NCI-H2171 treated with DMSO at 0.1 percent for 48 hours (cell line): ENCODE measurements at regions not wholly inside any gene's neighbourhood (a gene's known extent, or its start where the extent isn't known, plus 50 kb on each side); places are given as distances from the start of the nearest gene placed in this dataset.

Source experiments
- DNase-seq: peaks from one replicate; lab custom pipeline; 2025; lab: John Stamatoyannopoulos, UW

DNA sequence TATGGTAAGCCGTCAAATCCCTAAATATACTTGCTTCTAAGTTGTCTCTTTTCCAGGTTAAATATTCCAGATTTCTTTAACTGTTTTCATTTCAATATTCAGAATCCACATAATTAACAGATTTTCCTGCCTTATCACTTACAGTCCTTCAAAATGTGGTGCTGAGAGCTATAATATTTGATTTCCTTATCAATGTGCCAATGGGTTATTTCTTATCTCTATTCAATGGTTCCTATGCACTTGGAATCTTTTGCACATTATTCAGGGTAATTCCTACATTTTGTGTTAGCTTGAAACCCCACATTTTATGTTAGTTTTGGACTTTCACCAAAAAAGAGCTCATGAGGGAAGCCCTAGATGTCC is 173.5 kb downstream of the ZFP36L2 start:
- DNase-seq, result no peak

DNA sequence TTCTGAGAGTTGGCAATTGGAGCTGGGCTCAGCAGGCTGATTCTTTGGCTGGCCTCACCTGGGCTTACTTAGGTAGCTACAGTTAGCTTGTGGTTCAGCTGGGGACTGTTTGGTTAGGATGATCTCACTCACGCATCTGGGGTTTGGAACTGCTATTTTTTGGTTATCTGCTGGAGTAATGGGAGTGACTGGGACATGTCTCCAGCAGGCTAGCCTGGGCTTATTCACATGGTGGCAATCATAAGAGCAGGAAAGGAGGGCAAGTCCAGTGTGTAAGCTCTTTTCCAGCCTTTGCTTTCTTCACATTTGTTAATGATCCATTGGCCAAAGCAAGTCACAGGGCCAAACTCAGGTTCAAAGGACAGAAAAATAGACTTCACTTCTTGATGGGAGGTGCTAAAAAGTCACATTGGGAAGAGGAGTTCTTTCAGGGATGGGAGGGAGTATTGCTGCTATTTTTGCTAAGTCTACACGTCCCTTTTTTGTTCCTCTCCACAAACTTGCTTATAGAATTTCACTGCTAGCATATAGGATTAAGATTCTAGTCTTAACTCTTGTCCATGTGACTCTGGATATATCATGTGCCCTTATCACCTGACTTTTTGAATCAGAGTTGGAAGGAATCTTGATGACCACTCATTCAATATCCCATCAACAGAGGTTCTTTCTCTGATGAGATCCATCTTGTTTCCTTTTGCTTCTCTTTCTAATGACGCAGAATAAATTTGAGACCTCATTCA is 174.0 kb downstream of the ZFP36L2 start:
- no peak for DNase-seq

DNA sequence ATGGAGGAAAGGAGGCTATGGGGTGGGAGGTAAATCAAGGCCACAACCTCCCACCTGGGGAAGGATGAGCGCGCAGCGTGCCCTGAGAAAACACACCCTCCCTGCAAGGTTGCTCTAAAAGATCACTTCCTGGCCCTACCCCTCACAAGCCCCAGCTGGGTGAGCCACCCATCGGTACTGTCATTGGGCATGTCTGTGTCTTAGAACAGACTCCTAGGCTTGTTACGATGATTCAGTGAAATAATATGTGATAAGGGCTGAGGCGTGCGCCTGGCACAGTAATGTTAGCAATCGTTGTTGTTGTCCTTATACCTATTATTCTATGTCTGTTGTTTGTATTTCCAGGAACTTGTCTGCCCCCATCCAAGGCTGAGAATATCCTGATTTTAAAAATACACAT is 175.1 kb downstream of the ZFP36L2 start:
- no peak for DNase-seq

DNA sequence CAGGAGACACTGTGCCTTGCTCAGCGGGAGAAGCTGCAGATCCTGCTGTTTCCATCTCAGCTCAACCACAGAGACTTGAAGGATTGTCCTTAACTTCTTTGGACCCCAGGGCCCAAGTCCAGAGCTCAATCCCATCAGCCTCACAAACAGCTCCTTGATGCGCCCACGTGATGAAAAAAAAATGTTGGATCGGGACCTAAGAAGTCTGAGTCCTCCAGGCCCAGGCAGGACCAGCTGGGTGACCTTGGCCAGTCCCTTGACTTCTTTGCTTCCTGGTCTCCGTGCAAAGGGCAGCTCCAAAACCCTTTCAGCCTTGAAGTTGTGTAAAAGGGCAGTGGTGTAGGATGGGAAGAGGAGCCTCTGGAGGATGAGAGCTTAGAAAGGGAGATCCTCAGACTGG is 175.5 kb downstream of the ZFP36L2 start:
- DNase-seq, result no peak

DNA sequence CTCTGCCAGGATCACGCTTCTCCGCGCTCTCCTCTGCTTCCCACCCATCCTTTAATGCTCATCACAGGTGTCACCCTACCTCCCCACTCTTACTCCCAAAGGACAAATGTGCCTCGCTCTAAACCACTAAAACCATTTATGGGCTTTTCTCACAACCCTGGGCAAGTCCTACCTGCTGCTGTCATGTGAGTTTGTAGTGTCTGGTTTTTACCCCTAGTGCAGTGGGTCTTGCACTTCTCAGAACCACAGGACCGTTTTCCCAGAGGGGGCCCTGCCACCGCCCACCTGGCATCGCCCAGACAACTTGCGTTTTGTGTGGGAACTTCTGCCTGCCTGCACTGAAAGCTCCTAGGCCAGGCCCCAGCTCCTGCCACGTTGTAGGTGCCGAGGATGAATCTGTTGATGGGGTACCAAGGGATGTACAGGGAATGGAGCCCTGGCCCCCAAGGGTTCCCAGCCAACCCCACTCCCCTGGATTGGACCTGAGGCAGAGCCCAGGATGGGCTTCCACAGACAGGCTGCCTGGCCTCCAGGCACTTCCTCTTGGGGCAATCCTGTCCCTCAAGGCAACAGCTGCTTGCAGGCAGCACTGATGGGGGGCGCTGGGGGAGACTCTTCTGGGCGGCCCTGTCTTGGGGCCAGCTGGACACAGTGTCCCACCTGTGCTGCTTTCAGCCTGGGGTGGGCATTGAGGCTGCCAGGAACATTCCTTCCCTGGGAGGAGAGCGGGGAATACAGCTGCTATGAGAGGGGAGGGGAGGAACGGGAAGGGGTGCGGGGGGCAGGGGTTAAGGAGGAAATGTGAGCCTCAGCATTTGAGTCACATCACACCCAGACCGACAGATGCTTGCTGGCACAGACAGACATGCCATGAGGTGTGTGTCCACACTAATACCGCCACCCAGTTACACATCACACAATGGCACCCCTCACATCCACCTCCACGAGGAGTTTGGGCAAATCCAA is 176.3 kb downstream of the ZFP36L2 start:
- no peak for DNase-seq

DNA sequence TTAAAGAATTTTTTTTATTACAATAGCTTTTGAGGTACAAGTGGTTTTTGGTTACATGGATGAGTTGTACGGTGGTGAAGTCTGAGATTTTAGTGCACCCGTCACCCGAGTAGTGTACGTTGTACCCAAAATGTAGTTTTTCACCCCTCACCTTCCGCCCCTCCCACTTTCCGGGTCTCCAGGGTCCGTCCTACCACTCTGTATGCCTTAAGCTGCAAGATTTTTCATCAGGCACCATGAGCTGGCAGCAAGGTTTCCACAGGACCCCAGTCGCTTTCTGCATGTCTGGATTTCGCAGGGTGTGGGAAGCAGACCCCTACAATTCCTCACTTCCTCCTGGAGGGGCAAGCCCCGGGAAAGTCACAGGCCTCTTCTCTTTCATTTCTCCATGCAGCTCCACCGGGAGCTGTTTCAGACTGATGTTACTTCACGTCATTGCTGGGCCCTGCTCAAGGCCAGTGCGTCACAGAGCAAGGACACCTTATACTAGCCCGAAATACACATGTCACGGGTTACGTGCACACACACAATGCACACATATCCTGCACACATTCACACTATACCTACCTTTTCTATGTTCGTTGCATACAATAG is 179.1 kb downstream of the ZFP36L2 start:
- DNase-seq, result no peak

DNA sequence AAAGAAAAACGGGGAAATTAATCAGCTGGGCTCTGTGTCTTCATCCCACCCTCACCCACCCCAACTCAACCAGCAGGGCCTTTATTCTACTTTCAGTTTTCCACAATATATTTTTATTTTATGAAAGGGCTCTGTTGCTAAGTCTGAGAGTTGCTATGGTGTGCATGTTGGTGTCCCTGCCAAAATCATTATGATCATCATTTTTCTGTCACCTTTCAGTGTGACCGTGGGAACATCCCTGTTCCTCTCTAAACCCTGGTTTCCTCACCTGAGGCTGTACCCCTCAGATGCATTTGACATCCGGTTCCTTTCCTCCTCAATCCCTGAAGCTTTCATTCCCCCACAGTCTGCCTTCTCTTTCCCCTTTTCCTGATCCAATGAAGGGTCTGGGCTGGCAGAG is 180.5 kb downstream of the ZFP36L2 start:
- no peak for DNase-seq

DNA sequence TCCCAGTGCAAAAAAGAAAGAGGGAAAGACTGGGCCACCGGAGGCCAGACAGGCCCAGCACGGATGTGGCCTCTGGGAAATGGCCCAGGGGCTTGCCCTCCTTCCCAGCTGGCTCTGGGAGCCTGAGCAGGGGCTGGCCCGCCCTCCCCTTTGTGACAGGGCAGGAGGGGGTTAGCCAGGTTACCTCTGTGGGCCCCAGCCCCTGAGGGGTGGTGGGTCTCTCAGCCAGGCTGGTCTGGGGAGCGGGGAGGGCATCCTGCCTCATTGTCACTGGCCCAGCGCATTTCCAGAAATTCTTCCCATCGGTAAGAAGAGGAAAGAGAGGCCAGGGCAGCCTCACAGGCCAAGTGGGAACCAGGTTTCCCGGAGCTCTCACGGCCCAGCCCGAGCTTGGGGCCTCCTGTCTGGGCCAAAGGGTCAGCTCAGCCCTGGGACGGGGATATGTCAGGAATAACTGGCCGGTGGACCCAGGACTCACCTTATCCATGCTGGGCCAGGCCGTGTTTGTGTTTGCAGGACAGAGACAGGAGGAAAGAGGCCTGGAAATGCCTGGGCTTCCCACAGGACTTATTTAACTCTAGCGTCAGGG is 182.2 kb downstream of the ZFP36L2 start:
- DNase-seq, result no peak

DNA sequence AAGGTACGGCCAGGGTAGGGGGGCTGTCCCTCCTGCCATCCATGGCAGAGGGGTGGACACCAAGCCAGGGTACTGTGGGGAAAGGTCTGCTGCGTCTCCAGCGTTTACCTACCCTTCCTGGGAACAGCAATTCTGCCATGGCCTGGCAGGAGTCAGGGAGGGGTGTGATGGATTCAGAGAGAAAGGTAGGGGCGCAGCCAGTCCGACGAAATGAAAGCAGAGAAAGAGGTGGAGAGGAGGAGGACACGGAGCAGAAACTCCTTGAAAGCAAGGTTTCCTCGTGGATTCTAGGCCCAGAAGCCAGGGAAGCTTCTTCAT is 182.9 kb downstream of the ZFP36L2 start:
- no peak for DNase-seq

DNA sequence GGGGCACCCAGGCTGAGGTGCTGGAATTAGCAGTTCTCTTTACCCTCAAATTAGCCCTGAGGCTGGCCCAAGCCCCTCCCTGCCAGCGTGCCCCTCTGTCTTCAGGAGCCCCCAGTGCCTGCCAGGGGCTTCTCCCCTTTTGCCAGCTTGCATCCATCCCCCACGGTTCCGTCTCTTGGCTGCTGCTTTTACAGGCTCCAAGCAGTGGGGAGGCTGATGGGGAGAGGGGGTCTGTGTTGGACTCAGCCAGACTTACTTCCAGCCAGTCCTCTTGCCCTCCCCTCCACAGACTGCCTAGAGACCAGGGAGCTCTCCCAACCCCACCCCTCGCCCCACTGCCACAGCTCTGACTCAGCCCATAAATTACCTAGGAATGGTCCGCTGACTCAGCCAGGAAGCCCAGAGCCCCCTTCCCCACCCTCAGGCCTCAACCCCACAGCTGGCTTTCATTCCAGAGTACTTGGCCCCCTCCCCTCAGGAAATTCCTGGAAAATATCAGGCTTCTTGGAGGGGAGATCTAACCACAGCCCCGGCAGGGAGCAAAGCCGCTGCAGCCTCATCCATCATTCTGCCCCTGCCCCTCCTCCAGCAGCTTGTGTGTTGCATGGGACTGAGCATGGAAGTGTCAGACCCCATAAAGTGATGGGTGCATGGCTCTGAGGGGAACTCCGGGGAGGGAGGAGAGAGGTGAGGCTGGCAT is 184.6 kb downstream of the ZFP36L2 start:
- no peak for DNase-seq

DNA sequence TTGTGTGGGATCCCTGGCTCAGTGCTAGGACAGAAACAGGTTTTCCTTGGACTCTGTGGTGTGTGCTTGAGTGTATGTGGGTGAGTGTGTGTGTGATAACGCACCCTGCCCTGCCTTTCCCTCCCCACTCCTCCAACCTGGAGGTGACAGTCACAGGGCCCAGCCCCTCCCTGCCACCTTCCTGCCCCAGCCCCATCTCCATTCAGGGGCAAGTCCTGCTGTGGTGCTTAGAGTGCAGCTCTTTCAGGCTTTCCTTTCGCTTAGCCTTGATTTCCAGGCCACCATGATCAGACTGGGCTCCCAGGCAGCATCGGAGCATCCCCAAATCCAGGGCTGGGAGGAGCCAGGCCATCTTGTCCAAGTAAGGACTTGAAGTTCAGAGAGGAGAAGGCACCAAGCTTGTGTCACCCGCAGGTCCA is 185.2 kb downstream of the ZFP36L2 start:
- no peak for DNase-seq

DNA sequence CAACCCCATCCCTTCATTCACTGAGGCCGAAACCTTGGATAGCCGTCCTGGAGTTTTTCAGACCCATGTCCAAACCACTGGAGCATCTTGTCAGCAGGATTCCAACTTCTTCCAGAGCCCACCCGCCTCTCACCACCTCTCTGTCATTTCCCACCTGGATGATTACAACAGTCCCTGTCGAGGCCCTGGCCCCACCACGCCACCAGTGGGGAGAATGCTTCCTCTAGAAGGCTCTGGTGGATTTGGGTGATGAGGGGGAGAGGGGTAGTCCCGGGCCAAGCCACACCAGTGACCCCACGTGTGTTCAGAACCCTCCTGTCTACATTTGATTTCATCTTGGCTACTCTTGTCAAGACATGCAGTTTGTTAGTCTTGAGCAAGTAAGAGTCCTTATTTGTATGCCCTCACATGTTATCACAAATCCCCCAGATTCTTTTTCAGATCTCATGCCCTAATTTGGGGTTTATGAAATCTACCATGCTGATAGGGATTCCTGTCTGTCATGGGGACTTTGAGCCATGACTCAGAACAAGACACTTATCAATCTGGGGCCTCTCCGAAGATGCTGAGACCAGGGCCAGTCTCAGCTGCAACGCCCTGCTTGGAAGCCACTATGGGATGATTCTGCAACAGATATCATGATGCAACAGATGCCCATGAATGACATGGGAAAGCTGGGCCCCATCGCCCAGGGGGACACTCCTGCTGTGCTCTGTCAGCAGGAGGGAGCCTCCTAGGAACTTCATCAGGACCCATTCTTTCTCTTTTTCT is 186.1 kb downstream of the ZFP36L2 start:
- DNase-seq, result no peak

DNA sequence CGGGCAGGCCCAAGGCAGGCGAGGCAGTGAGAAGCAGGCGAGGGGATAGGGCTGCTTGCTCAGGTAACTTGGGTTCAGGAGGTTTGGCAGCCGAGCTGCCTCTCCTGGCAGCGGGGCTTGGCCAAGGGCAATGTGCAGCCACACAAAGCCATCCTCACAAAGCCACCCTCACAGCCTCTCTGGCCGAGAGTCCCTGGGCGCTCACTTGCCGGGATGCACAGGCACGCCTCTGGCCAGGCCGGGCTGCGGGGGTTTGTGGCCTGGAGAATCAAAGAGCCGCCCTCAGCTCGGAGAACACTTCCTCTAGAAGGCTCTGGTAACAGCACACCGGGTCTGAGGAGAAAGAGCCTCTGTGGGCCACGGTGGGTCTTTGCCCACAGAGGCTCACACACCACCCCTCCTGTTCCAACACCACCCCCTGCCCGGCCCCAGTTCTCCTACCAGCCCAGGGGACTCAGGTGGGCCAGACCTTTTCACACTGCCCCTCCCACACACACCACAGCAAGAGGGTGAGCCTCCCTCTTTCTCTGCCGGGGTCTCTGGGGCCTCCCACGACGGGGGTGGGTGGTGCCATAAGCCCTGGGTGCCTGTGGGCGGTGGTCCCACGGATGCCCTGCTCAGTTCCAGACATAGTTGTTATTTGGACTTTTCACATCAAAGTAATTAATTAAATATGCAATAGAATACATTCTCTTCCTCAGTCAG is 186.9 kb downstream of the ZFP36L2 start:
- no peak for DNase-seq

DNA sequence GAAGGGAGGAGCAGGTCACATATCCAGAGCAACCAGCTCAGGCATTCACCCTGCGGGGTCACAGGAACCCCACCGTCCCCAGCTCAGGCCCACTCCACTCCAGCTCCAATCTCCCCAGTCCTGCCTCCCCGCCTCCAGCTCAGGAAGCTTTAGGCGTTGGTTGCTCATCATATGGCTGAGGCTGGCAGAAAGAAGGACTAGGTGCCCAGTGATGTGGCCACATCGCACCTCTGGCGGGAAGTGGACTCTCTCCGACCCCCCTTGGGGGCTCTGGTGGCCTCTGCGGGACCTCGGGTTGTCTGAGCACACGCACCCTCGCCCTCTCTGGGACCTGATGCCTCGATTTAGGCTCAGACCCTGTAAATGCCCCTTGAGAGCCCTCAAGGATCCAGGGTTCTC is 187.7 kb downstream of the ZFP36L2 start:
- no peak for DNase-seq

DNA sequence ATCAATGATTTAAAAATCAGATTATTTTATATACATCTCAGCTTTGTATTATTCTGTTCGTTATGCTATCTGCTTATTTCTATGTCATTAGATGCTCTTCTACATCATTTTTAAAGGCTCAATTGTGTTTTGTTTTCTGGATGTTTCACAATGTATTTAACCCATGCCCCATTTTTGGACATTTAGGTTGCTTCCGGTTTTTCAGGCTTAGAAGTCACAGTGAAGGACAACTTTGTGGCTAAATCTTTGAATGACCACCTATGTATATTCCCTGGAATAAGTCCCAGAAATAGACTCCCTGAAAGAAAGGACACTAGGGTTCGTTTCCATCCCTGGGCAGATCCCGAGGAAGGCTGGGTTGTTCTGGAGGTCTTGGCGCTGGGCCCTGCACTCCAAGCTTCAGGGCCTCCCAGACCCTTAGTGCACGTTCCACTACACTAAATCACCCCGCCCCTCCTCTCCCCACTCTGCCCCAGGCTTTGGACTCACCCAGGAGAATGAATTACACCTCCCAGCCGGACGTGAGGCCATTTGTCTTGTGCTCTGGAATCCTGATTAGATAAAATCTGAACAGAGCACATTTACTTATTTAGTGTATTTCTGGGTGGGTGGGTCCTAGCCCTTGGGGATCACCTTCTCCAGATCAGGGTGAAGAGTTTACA is 188.2 kb downstream of the ZFP36L2 start:
- DNase-seq, result no peak

DNA sequence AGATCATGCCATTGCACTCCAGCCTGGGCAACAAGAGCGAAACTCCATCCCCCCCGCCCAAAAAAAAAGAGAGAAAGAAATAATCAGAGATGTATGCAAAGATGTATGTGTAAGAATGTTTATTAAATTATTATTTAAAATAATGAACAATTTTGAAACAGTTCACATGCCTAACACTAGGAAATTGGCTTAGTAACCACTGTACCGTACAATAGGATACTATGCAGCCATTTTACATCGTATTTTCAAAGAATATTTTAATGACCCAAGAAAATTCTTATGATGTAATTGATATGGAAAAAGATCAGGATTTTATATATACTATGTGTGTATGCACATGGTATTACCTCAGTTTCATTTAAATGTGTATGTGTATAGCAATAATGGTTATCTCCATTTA is 190.5 kb downstream of the ZFP36L2 start:
- no peak for DNase-seq

DNA sequence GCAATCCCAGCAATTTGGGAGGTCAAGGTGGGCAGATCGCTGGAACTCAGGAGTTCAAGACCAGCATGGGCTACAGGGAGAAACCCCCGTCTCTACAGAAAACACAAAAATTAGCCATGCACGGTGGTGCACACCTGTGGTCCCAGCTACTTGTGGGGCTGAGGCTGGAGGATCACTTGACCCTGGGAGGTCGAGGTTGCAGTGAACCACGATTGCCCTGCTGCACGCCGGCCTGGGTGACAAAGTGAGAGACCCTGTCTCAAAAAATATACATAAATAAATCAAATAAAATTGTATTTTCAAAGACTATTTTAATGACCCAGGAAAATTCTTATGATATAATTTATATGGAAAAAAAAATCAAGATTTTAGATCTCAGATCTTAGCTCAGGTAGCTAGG is 191.5 kb downstream of the ZFP36L2 start:
- DNase-seq, result no peak

DNA sequence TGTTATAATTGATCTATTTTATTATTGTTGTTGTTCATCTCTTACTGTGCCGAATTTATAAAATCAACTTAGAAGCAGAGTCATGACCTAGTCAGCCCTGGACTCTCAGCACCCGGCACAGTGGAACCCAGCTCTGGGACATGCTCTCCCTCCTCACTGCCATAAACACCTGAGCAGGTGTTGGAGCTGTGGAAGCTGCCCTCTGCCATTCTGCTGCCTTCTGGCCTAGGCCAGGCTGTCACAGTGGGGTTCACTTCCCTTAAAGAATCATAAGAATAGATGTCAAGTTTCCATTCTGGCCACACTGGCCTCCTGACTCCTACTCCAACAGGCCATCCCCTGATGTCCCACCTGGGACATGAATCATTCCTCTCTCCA is 192.2 kb downstream of the ZFP36L2 start:
- DNase-seq, result no peak

DNA sequence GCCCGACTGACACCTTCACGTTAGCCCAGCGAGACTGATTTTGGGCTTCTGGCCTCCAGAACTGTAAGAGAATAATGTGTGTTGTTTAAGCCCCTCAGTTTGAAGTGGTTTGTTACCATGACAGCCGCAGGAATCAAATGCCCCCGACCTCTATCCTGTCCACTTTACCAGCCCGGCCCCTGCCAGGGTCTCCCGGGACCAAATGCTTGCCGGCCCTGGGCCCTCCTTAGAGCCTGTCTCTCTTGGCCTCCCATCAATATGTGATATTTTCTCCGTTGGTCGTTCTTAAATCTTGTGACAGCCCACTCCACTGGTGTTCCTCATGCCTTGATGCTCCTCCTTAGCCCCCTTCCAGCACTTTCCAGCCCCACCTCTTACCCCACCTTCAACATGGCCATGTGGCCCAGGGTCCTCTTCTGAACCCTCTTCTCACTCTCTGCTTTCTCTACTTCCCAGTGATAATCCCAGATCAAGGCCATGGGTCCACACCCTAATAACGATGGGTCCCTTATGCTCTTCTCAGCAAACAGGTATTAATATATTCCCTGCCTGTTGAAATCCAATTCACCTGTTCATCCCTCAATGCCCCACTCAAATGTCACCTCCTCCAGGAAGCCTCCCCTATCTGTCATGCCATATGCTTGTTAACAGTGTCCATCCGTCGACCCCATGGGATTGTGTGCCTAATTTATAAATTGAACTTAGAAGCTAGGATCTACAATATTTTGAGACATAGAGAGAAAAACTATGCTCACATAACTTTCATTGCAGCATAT is 192.8 kb downstream of the ZFP36L2 start:
- no peak for DNase-seq

DNA sequence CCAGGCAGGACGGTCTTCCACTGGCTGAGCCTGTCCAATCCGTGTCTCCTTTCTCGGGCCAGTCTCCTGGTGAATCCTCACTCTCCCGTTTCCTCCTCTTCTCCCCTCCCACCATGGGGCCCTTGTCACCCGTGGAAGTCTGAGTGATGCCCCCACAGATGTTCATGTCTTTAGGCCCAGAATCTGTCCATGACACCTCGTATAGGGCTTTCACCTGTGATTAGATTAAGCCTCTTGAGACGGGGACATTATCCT is 193.5 kb downstream of the ZFP36L2 start:
- DNase-seq, result no peak
